HL-60 (cell line): ENCODE measurements at regions not wholly inside any gene's neighbourhood (a gene's known extent, or its start where the extent isn't known, plus 50 kb on each side); places are given as distances from the start of the nearest gene placed in this dataset.

ENCODE experiments used
- DNase-seq, 2 experiments: peaks; one replicate each; pipeline ENCODE4 v3.0.0-alpha.2; 2010 to 2020; ENCODE audit warnings: low read depth in 1 of 2, low spot score in 1 of 2
- H3K27ac ChIP-seq: fragments of 250-450 bp; sonication (Bioruptor Pico); replicated peaks from 2 replicates; pipeline ENCODE4 v1.5.1; 2020; ENCODE audit warnings: mild to moderate bottlenecking, moderate library complexity
- H3K27me3 ChIP-seq: fragments of 250-450 bp; sonication (Bioruptor Pico); 2 replicates; pipeline ENCODE4 v1.5.1; 2021; ENCODE audit warnings: mild to moderate bottlenecking, moderate library complexity; ENCODE audit not compliant: insufficient read depth, poor library complexity, severe bottlenecking
- H3K4me3 ChIP-seq: replicated peaks from 2 replicates; pipeline ENCODE4 v1.5.1; 2011; ENCODE audit warnings: mild to moderate bottlenecking, control low read depth, low read length; ENCODE audit not compliant: insufficient read depth
- GABPA ChIP-seq: IDR thresholded peaks from 2 replicates; pipeline ENCODE4 v1.6.1; 2012; ENCODE audit warnings: low read depth
- POLR2AphosphoS5 ChIP-seq: IDR thresholded peaks from 2 replicates; pipeline ENCODE4 v1.6.1; 2012; ENCODE audit warnings: low read depth
- SPI1 ChIP-seq: IDR thresholded peaks from 2 replicates; pipeline ENCODE4 v1.6.1; 2012; ENCODE audit warnings: low read depth, mild to moderate bottlenecking, borderline replicate concordance
- TF ChIP-seq, protein P1 (sequence below): IDR thresholded peaks from 2 replicates; pipeline ENCODE4 v1.6.1; 2012; ENCODE audit warnings: low read depth; ENCODE audit not compliant: insufficient replicate concordance
- TF ChIP-seq, protein P2 (sequence below): IDR thresholded peaks from one replicate; pipeline ENCODE4 v1.5.1; 2011; ENCODE audit warnings: low read length, control low read depth, inconsistent platforms; ENCODE audit not compliant: insufficient read depth

DNA sequence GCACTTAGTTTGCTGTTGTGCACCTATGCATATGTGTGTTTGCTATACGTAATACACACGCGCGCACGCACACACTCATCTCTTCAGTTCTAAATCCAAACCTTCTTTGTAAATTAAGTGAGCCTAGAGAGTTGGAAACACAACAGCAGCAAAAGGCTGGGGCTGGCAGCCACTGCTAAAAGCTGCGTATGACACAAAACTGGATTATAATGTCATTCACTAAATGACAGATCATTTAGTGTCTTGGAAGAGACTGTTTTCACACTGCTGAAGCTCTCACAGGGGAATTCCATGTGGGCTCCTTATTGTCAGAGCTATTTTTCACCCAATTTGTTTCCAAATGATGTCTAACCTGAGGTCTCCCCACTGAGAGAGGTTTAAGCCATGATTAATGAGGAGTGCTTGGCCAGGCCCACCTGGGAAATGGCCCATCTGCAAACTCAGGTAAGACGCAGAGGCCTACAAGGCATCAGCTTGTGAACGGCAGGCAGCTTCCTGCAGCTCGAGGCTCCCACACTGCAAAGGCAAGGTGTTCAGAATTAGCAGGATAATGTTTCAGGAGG is 94.2 kb downstream of the OLIG3 start:
- peaks cover 3% of the 10 kb centered on the region for H3K27me3 ChIP-seq
- H3K4me3 ChIP-seq = no peak overlapping the region
- DNase-seq = no peak
- H3K27ac ChIP-seq = no peak overlapping the region
- TF ChIP-seq SPI1 (no peak), POLR2AphosphoS5 (no peak), GABPA (no peak)
- TF ChIP-seq, protein P1, sequence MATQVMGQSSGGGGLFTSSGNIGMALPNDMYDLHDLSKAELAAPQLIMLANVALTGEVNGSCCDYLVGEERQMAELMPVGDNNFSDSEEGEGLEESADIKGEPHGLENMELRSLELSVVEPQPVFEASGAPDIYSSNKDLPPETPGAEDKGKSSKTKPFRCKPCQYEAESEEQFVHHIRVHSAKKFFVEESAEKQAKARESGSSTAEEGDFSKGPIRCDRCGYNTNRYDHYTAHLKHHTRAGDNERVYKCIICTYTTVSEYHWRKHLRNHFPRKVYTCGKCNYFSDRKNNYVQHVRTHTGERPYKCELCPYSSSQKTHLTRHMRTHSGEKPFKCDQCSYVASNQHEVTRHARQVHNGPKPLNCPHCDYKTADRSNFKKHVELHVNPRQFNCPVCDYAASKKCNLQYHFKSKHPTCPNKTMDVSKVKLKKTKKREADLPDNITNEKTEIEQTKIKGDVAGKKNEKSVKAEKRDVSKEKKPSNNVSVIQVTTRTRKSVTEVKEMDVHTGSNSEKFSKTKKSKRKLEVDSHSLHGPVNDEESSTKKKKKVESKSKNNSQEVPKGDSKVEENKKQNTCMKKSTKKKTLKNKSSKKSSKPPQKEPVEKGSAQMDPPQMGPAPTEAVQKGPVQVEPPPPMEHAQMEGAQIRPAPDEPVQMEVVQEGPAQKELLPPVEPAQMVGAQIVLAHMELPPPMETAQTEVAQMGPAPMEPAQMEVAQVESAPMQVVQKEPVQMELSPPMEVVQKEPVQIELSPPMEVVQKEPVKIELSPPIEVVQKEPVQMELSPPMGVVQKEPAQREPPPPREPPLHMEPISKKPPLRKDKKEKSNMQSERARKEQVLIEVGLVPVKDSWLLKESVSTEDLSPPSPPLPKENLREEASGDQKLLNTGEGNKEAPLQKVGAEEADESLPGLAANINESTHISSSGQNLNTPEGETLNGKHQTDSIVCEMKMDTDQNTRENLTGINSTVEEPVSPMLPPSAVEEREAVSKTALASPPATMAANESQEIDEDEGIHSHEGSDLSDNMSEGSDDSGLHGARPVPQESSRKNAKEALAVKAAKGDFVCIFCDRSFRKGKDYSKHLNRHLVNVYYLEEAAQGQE = no peak
- TF ChIP-seq, protein P2, sequence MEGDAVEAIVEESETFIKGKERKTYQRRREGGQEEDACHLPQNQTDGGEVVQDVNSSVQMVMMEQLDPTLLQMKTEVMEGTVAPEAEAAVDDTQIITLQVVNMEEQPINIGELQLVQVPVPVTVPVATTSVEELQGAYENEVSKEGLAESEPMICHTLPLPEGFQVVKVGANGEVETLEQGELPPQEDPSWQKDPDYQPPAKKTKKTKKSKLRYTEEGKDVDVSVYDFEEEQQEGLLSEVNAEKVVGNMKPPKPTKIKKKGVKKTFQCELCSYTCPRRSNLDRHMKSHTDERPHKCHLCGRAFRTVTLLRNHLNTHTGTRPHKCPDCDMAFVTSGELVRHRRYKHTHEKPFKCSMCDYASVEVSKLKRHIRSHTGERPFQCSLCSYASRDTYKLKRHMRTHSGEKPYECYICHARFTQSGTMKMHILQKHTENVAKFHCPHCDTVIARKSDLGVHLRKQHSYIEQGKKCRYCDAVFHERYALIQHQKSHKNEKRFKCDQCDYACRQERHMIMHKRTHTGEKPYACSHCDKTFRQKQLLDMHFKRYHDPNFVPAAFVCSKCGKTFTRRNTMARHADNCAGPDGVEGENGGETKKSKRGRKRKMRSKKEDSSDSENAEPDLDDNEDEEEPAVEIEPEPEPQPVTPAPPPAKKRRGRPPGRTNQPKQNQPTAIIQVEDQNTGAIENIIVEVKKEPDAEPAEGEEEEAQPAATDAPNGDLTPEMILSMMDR = no peak

DNA sequence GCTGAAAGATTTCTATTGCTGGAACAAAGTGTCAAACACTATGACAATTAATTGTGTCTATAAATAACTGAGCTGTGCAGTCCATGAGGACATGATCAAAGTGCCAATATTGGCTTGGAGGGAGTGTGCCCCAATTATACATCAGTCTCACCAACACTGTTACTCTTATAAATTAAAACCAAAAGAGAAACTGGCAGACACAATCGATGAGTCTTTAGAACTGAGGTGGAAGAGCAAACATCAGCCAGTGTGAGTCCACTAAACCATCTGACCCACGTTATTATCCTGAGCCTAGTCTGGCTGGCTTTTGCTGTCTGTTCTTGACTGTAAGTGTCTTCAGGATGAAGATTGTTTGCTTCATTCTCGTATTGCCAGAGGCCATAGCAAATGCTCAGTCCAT is 98.9 kb downstream of the OLIG3 start:
- TF ChIP-seq, protein P2 = no peak
- TF ChIP-seq GABPA = no peak
- TF ChIP-seq POLR2AphosphoS5 = no peak
- TF ChIP-seq, protein P1 = no peak
- no peak for TF ChIP-seq SPI1
- Histone ChIP-seq H3K27ac (no peak overlapping the region), H3K4me3 (no peak overlapping the region), H3K27me3 (no peaks in the 10 kb centered on the region)
- no peak for DNase-seq

DNA sequence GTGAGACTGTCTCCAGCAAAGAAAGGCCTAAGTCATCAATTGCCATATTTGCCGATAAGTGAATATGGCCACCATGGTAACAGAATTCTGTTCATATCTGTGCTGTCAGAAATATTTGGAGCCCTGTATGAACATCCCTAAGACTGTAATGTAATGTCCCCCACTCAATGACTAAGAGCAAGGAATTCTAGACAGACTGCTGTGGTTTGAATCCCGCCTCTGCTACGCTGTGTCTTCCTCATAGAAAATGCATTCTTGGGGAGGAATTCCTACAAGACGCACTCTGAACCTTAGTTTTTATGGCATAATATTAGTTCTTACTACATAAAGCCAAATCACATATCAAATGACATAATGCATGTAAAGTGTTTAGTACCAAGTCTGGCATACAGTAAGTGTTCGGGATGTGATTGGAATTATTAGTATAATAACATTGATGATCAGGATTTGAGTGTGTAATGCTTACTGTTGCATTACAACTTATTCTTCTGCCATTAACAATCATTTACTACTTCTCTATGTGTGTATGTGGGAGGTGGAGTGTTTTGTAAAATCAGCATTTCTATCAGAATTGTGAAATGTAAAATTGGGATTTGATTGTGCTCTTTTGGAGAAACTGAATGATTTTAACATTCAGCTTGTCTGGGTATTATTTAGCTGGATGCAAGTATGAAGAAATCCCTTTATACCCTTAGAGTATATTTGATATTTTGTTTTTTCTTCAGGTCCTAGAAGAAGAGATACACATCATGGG is 103.0 kb downstream of the OLIG3 start:
- no peak for DNase-seq
- no peak overlapping the region for H3K4me3 ChIP-seq

More for the DNA sequence above, 103.0 kb downstream of the OLIG3 start:
- TF ChIP-seq, protein P2 = no peak
- TF ChIP-seq GABPA (no peak), POLR2AphosphoS5 (no peak), SPI1 (no peak)
- TF ChIP-seq, protein P1 = no peak
- no peaks in the 10 kb centered on the region for H3K27me3 ChIP-seq
- no peak overlapping the region for H3K27ac ChIP-seq
